Neural crest cell (in vitro differentiated cells): ENCODE measurements at regions not wholly inside any gene's neighbourhood (a gene's known extent, or its start where the extent isn't known, plus 50 kb on each side); places are given as distances from the start of the nearest gene placed in this dataset.

ENCODE experiments used
- DNase-seq: peaks from one replicate; pipeline ENCODE4 v3.0.0; 2021; ENCODE audit warnings: low read depth, mixed read lengths, low spot score
- H3K27ac Mint-ChIP-seq: one replicate; pipeline ENCODE4 v1.8.0; 2021; ENCODE audit warnings: mild to moderate bottlenecking, mixed read lengths; ENCODE audit not compliant: unreplicated experiment
- H3K27me3 Mint-ChIP-seq: 2 replicates; pipeline ENCODE4 v1.8.0; 2021; ENCODE audit warnings: low read depth, mild to moderate bottlenecking, mixed read lengths
- H3K36me3 Mint-ChIP-seq: 2 replicates; pipeline ENCODE4 v1.8.0; 2021; ENCODE audit warnings: low read depth, mild to moderate bottlenecking, mixed read lengths
- H3K4me1 Mint-ChIP-seq: 2 replicates; pipeline ENCODE4 v1.8.0; 2021; ENCODE audit warnings: mixed read lengths
- H3K4me3 Mint-ChIP-seq: one replicate; pipeline ENCODE4 v1.8.0; 2021; ENCODE audit warnings: mild to moderate bottlenecking, mixed read lengths
- H3K9me3 Mint-ChIP-seq: 2 replicates; pipeline ENCODE4 v1.8.0; 2021; ENCODE audit warnings: mixed read lengths
- CTCF ChIP-seq: fragments of 200-600 bp; sonication (generic); conservative IDR thresholded peaks from 2 replicates; pipeline ENCODE4 v1.5.0; 2021; ENCODE audit warnings: antibody characterized with exemption, mild to moderate bottlenecking

GRCh38 chr20:57930351-57930750, 220.5 kb upstream of the PMEPA1 start:
- no peak for DNase-seq
- H3K4me1 Mint-ChIP-seq = peaks cover 6% of the 10 kb centered on the region
- H3K9me3 Mint-ChIP-seq = peaks cover 6% of the 10 kb centered on the region
- H3K27me3 Mint-ChIP-seq = peaks cover 15% of the 10 kb centered on the region
- no peak overlapping the region for H3K4me3 Mint-ChIP-seq
- no peak for TF ChIP-seq CTCF
- H3K27ac Mint-ChIP-seq = no peak overlapping the region
- H3K36me3 Mint-ChIP-seq = no peaks in the 10 kb centered on the region

- peaks cover 8% of the 10 kb centered on the region for H3K9me3 Mint-ChIP-seq
- H3K4me3 Mint-ChIP-seq = no peak overlapping the region
- H3K4me1 Mint-ChIP-seq = peaks cover 4% of the 10 kb centered on the region
- peaks cover 21% of the 10 kb centered on the region for H3K27me3 Mint-ChIP-seq
- H3K27ac Mint-ChIP-seq = no peak overlapping the region
- no peak for DNase-seq
- no peaks in the 10 kb centered on the region for H3K36me3 Mint-ChIP-seq
- no peak for TF ChIP-seq CTCF
These were observed 218.6 kb upstream of the PMEPA1 start for GRCh38 chr20:57928181-57928967.

- DNase-seq = no peak
- H3K9me3 Mint-ChIP-seq = peaks cover 8% of the 10 kb centered on the region
- H3K4me3 Mint-ChIP-seq = no peak overlapping the region
- H3K4me1 Mint-ChIP-seq = peaks cover 11% of the 10 kb centered on the region
- H3K36me3 Mint-ChIP-seq = no peaks in the 10 kb centered on the region
- no peak overlapping the region for H3K27ac Mint-ChIP-seq
- peaks cover 25% of the 10 kb centered on the region for H3K27me3 Mint-ChIP-seq
- TF ChIP-seq CTCF = no peak
These were observed 217.6 kb upstream of the PMEPA1 start for GRCh38 chr20:57927376-57927775.

- no peak overlapping the region for H3K4me3 Mint-ChIP-seq
- no peak overlapping the region for H3K27ac Mint-ChIP-seq
- no peak for DNase-seq
- peaks cover 11% of the 10 kb centered on the region for H3K4me1 Mint-ChIP-seq
- peaks cover 17% of the 10 kb centered on the region for H3K27me3 Mint-ChIP-seq
- peaks cover 8% of the 10 kb centered on the region for H3K9me3 Mint-ChIP-seq
- no peak for TF ChIP-seq CTCF
- H3K36me3 Mint-ChIP-seq = no peaks in the 10 kb centered on the region
These were observed 212.9 kb upstream of the PMEPA1 start for GRCh38 chr20:57922706-57923105.

- Mint-ChIP-seq H3K36me3 (no peaks in the 10 kb centered on the region), H3K27ac (no peak overlapping the region), H3K4me1 (peaks cover 11% of the 10 kb centered on the region), H3K4me3 (no peak overlapping the region), H3K27me3 (peaks cover 10% of the 10 kb centered on the region), H3K9me3 (peaks cover 8% of the 10 kb centered on the region)
- no peak for TF ChIP-seq CTCF
- DNase-seq = no peak
These were observed 212.3 kb upstream of the PMEPA1 start for GRCh38 chr20:57922083-57922482.
